GM23338 (cell line): ENCODE measurements at regions not wholly inside any gene's neighbourhood (a gene's known extent, or its start where the extent isn't known, plus 50 kb on each side); places are given as distances from the start of the nearest gene placed in this dataset.

Source experiments
- ATAC-seq: fragments of 200-7000 bp; cut with Tn5 transposase; 3 replicates; pipeline ENCODE4 v1.9.1; 2020
- DNase-seq: peaks from one replicate; pipeline ENCODE4 v3.0.0-alpha.2; 2015; ENCODE audit warnings: low spot score
- H2AFZ ChIP-seq: fragments of 200-600 bp; sonication (generic); 2 replicates; pipeline ENCODE4 v1.8.0; 2016; ENCODE audit warnings: antibody characterized with exemption, mild to moderate bottlenecking, moderate library complexity
- H3F3A ChIP-seq: fragments of 200-600 bp; sonication (generic); replicated peaks from 2 replicates; pipeline ENCODE4 v1.8.0; 2017; ENCODE audit warnings: antibody characterized with exemption, mixed run types, low read depth
- H3K27ac ChIP-seq: fragments of 200-600 bp; sonication (generic); 2 replicates; pipeline ENCODE4 v1.6.1; 2016; ENCODE audit warnings: low read depth
- H3K27me3 ChIP-seq: fragments of 200-600 bp; sonication (generic); 2 replicates; pipeline ENCODE4 v1.8.0; 2016; ENCODE audit warnings: mild to moderate bottlenecking, mixed run types, moderate library complexity; ENCODE audit not compliant: insufficient read depth
- H3K36me3 ChIP-seq: fragments of 200-600 bp; sonication (generic); 2 replicates; pipeline ENCODE4 v1.8.0; 2016; ENCODE audit warnings: mild to moderate bottlenecking; ENCODE audit not compliant: insufficient read depth
- H3K4me1 ChIP-seq: fragments of 200-600 bp; sonication (generic); 2 replicates; pipeline ENCODE4 v1.8.0; 2016; ENCODE audit warnings: mild to moderate bottlenecking, moderate library complexity; ENCODE audit not compliant: insufficient read depth
- H3K4me2 ChIP-seq: fragments of 200-600 bp; sonication (generic); 2 replicates; pipeline ENCODE4 v1.7.1; 2017; ENCODE audit warnings: mixed run types
- H3K4me3 ChIP-seq: fragments of 200-600 bp; sonication (generic); 2 replicates; pipeline ENCODE4 v1.6.1; 2016; ENCODE audit warnings: mixed run types
- H3K79me2 ChIP-seq: fragments of 200-600 bp; sonication (generic); replicated peaks from 2 replicates; pipeline ENCODE4 v1.8.0; 2017; ENCODE audit warnings: mild to moderate bottlenecking; ENCODE audit not compliant: insufficient read depth
- H3K9me2 ChIP-seq: fragments of 200-600 bp; sonication (generic); 2 replicates; pipeline ENCODE4 v1.8.0; 2017; ENCODE audit not compliant: insufficient read depth
- H4K20me1 ChIP-seq: fragments of 200-600 bp; sonication (generic); replicated peaks from 2 replicates; pipeline ENCODE4 v1.8.0; 2017; ENCODE audit warnings: mild to moderate bottlenecking; ENCODE audit not compliant: insufficient read depth
- H3K27ac Mint-ChIP-seq: 2 replicates; pipeline ENCODE4 v1.8.0; 2020; ENCODE audit warnings: inconsistent platforms, mild to moderate bottlenecking, moderate library complexity, mixed read lengths
- H3K27me3 Mint-ChIP-seq: 3 replicates; pipeline ENCODE4 v1.8.0; 2022; ENCODE audit warnings: low read depth, mild to moderate bottlenecking, moderate library complexity, mixed read lengths, inconsistent platforms; ENCODE audit not compliant: insufficient read depth, poor library complexity
- H3K36me3 Mint-ChIP-seq: 3 replicates; pipeline ENCODE4 v1.8.0; 2021; ENCODE audit warnings: low read depth, mild to moderate bottlenecking, inconsistent platforms, moderate library complexity, mixed read lengths
- H3K4me1 Mint-ChIP-seq: 3 replicates; pipeline ENCODE4 v1.8.0; 2020; ENCODE audit warnings: mild to moderate bottlenecking, inconsistent platforms, mixed read lengths
- H3K4me3 Mint-ChIP-seq: 3 replicates; pipeline ENCODE4 v1.8.0; 2021; ENCODE audit warnings: moderate library complexity, mild to moderate bottlenecking, inconsistent platforms, mixed read lengths
- H3K9me3 Mint-ChIP-seq: 3 replicates; pipeline ENCODE4 v1.8.0; 2020; ENCODE audit warnings: moderate library complexity, mild to moderate bottlenecking, inconsistent platforms, mixed read lengths
- CREB1 ChIP-seq: fragments of 250-450 bp; sonication (Bioruptor Pico); IDR thresholded peaks from 2 replicates; pipeline ENCODE4 v1.5.0; 2020; ENCODE audit warnings: low read depth, mild to moderate bottlenecking, moderate library complexity
- CTCF ChIP-seq, 2 experiments: fragments of 200-600 bp in 1 of 2; sonication (generic) in 1 of 2; conservative IDR thresholded peaks; 2 replicates each; pipeline versions ENCODE4 v1.5.1 to v1.6.1; 2016 to 2017; ENCODE audit warnings: antibody characterized with exemption in 2 of 2, low read depth in 2 of 2, mild to moderate bottlenecking in 2 of 2, moderate library complexity in 1 of 2
- ETS1 ChIP-seq: IDR thresholded peaks from 2 replicates; pipeline ENCODE4 v1.6.1; 2016; ENCODE audit warnings: antibody characterized with exemption
- EZH2 ChIP-seq: fragments of 200-600 bp; sonication (generic); IDR thresholded peaks from one replicate; pipeline ENCODE4 v1.8.0; 2017; ENCODE audit warnings: antibody characterized with exemption, mild to moderate bottlenecking, low read depth; ENCODE audit not compliant: unreplicated experiment
- EZH2phosphoT487 ChIP-seq: fragments of 200-600 bp; sonication (generic); IDR thresholded peaks from one replicate; pipeline ENCODE4 v1.8.1; 2018; ENCODE audit warnings: antibody characterized with exemption; ENCODE audit not compliant: unreplicated experiment
- JUNB ChIP-seq: IDR thresholded peaks from one replicate; pipeline ENCODE4 v1.6.1; 2016; ENCODE audit warnings: antibody characterized with exemption; ENCODE audit not compliant: unreplicated experiment
- NANOG ChIP-seq: IDR thresholded peaks from 2 replicates; pipeline ENCODE4 v1.6.1; 2016; ENCODE audit warnings: antibody characterized with exemption, borderline replicate concordance
- POLR2AphosphoS5 ChIP-seq: IDR thresholded peaks from 2 replicates; pipeline ENCODE4 v1.6.1; 2016; ENCODE audit warnings: antibody characterized with exemption, low read depth
- REST ChIP-seq: IDR thresholded peaks from one replicate; pipeline ENCODE4 v1.6.1; 2018; ENCODE audit warnings: antibody characterized with exemption; ENCODE audit not compliant: unreplicated experiment
- STAT1 ChIP-seq: IDR thresholded peaks from one replicate; pipeline ENCODE4 v1.6.1; 2016; ENCODE audit warnings: antibody characterized with exemption; ENCODE audit not compliant: unreplicated experiment
- ZNF114 ChIP-seq: fragments of 250-450 bp; sonication (Bioruptor Pico); IDR thresholded peaks from 2 replicates; pipeline ENCODE4 v1.5.0; 2020; ENCODE audit warnings: mild to moderate bottlenecking, moderate library complexity
- ZNF331 ChIP-seq: fragments of 250-450 bp; sonication (Bioruptor Pico); IDR thresholded peaks from 2 replicates; pipeline ENCODE4 v1.5.0; 2020; ENCODE audit warnings: low read depth, mild to moderate bottlenecking, moderate library complexity
- ZNF462 ChIP-seq: fragments of 250-450 bp; sonication (Bioruptor Pico); IDR thresholded peaks from 2 replicates; pipeline ENCODE4 v1.5.0; 2020; ENCODE audit warnings: mild to moderate bottlenecking, moderate library complexity

GRCh38 chr6:48959251-48960060 is 503.6 kb downstream of the MMUT start:
- no peaks in the 10 kb centered on the region for H3K79me2 ChIP-seq
- ATAC-seq (no peak), DNase-seq (no peak)
- no peaks in the 10 kb centered on the region for H4K20me1 ChIP-seq
- peaks cover 21% of the 10 kb centered on the region for H3K4me1 ChIP-seq
- Mint-ChIP-seq H3K4me1 (peaks cover 13% of the 10 kb centered on the region; the same call in 2 of the 3 replicates), H3K27me3 (no peaks in the 10 kb centered on the region), H3K4me3 (no peak overlapping the region), H3K36me3 (no peaks in the 10 kb centered on the region), H3K27ac (no peak overlapping the region), H3K9me3 (no peaks in the 10 kb centered on the region)
- no peaks in the 10 kb centered on the region for H3F3A ChIP-seq
- no peaks in the 10 kb centered on the region for H3K9me2 ChIP-seq
- TF ChIP-seq ZNF331 (CRISPR knock-in tag) (no peak), EZH2 (no peak), NANOG (no peak), POLR2AphosphoS5 (no peak), REST (no peak), CREB1 (CRISPR knock-in tag) (no peak), STAT1 (no peak), CTCF (conservative IDR thresholded peaks at IDR 0.05; ENCODE audit: low read depth in 2 of 2) (no peak), ZNF114 (CRISPR knock-in tag) (no peak), ZNF462 (no peak), EZH2phosphoT487 (no peak), ETS1 (no peak), JUNB (no peak)
- no peak overlapping the region for H3K27ac ChIP-seq
- H2AFZ ChIP-seq = no peak overlapping the region
- no peaks in the 10 kb centered on the region for H3K27me3 ChIP-seq
- H3K4me3 ChIP-seq = no peak overlapping the region
- H3K4me2 ChIP-seq = no peak overlapping the region
- no peaks in the 10 kb centered on the region for H3K36me3 ChIP-seq
